HG02943 (cell line): ENCODE measurements at regions not wholly inside any gene's neighbourhood (a gene's known extent, or its start where the extent isn't known, plus 50 kb on each side); places are given as distances from the start of the nearest gene placed in this dataset.
A peak's percentile ranks its signal among the peaks of the same experiment; 100 is the strongest.

ENCODE experiments used
- ATAC-seq: cut with Tn5 transposase; IDR thresholded peaks from one replicate; pipeline ENCODE4 v1.9.1; 2021; ENCODE audit warnings: mild to moderate bottlenecking, low read depth, moderate library complexity; ENCODE audit not compliant: unreplicated experiment

DNA sequence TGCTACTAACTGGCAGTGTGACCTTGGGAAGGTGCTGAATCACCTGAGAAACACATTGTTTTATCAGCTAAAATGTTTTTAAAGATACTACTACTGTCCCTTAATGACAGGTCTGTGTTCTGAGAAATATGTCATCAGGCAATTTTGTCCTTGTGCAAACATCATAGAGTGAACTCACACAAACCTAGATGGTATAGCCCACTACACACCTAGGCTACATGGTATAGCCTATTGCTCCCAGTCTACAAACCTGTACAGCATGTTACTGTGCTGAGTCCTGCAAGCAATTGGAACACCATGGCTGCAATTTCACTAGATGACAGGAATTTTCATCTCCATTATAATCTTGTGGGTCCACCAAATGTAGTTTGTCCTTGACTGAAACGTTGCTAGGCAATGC lies 101.3 kb upstream of the GUCY1A1 start:
- ATAC-seq: no peak

DNA sequence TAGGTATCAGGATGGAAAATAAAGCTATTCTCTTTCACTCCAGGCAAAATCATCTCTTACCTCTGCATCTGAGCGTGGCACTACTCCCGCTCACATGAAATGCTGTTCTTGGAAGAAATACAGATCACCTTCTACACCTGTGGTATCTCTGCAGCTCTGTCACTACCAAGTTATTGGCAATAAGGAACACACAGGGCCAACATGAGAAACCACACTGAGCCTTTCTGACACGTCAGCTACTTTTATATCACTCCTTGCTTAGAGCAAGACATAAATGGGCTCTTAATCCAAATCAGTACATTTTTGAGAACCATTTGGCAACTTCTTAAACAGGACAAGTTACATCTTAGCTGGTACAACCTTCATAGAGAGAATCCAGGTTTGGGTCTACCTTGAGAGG lies 101.8 kb upstream of the GUCY1A1 start:
- no peak for ATAC-seq

DNA sequence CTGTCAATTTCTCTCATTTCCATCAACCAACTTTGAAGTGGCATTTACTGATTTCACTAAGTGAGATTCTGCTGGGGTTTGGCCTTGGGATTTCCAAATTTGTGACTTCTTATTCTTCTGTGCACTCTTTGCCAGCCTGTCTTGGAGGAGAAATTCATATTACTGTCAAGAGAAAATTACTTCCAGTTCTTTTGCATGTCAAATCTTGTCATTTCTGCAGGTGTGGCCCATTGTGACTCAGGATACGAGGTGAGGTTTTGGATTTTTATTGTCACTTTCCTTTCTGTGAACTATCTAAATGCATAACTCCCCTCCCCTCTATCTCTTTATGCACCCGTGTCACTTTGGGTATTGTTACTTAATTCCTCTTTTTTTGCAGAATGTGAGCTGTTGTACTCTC lies 102.6 kb upstream of the GUCY1A1 start:
- ATAC-seq: no peak

GRCh38 chr4:155559915-155560314 lies 106.7 kb upstream of the GUCY1A1 start:
- ATAC-seq: no peak

DNA sequence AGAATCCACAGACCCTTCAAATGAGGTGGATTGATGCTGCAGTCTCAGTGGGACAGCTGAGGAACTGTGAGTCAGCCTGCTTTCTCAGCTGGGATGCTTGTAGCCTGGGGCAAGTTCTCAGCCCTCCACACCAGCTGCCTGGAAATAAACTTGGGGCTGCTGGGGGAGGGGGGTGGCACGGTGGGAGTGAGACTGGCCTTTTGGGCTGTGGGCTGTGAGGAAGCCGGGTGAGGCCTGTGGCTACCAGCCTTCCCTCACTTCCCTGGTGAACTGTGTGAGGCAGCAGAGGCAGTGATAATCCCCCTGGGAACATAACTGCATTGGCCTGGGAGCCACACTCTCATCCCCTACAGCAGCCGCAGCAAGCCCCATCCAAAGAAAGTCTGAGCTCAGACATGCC lies 114.5 kb upstream of the GUCY1A1 start:
- no peak for ATAC-seq

GRCh38 chr4:155548173-155548572 lies 118.5 kb upstream of the GUCY1A1 start:
- ATAC-seq: no peak

DNA sequence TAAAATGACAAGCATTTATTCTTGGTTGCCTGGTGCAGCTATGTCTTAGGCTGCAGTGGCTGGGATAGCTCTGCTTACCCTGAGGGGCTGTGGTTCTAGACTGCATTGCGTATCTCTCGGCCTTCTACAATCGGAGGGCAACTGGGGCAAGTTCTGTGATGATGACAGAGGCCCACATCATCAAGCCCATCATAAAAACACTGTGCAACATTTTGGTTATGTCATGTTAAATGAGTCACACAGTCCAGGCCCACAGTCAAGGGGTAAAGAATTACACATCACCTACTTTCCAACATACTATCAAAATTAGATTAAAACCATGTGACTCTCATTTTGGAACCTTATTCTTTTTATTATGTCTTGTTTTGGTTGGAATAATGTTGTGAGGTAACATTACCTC lies 120.2 kb upstream of the GUCY1A1 start:
- no peak for ATAC-seq

- ATAC-seq: no peak
Measured at GRCh38 chr4:155545456-155545855, 121.2 kb upstream of the GUCY1A1 start.

DNA sequence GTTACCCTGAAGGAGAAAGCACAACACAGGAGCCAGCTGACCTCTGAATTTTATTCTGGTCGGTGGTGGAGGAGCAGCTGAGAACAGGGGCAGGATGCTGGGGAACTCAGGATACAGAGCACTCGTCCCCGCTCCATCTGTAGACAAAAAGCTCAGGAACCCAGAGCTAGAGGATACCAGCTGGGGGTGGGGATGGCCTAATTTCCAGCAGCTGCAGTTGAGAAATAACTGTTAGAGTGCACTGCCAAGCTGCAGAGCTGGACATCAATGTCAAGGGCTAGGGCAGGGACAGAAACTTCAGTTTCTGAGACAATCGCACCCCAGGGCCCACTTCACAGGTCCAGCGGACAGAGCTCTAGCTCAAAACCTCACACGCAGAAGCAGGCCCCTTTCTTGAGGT lies 122.1 kb upstream of the GUCY1A1 start:
- ATAC-seq: no peak

DNA sequence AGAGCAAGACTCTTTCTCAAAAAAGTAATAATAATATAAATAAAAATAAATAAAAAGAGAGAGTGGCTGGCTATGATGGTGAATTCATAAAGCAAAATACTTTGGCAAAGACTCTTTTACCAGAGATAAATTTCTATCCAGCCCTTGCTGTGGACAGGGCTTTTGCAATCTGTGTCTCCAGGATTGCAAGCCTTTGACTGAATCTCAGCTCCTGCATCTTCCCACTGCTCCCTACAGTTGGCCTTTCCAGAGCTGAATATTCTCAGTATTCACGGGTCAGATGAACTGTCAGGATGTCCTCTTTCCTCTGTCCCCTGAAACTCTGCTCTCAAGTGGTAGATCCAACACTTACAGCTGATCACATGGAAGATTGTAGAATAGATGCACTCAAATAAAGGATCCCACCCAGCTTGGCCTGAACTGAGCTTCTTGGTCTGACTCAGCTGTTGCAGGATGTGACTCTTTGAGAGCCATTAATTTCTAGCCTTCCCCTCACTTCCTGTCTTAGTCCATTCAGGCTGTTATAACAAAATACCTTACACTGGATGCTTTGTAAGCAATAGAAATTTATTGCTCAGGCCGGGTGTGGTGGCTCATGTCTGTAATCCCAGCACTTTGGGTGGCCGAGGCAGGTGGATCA lies 123.4 kb upstream of the GUCY1A1 start:
- peak; percentile 71 for ATAC-seq

GRCh38 chr4:155542415-155542814 lies 124.2 kb upstream of the GUCY1A1 start:
- no peak for ATAC-seq

DNA sequence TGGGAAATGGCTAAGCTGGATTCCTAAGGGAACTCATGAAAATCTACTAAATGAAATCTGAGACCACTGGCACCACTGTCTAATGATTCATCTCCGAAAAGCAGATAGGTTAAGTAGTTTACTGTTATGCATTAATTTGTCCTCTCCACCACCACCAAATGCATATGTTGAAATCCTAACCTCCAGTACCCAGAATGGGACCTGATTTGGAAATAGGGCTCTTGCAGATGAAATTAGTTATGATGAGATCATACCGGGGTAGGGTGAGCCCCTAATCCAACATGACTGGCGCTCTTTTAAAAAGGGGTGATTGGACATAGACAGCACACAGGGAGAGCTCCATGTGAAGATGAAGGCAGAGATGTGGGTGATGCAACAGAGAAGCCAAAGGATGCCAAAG lies 124.9 kb upstream of the GUCY1A1 start:
- no peak for ATAC-seq

- ATAC-seq: no peak
Measured at GRCh38 chr4:155540698-155541097, 126.0 kb upstream of the GUCY1A1 start.

DNA sequence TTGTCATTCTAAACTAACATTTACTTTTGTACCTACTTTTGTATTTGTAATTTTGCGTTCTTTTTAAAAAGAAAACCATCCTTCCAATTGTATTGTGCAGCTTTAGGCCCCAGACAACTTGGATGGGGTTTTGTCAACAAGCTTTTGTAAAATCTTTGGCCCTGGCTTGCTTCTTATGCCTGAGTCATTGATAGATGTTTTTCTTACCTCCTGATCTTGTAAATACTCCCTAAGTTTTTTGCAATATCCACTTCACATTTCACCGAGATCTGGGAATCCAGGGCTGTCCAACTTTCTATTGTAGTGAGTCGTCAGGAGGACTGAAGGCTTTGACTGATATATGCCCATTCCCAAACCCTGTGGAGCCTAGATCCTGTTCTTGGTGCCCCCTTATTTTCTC lies 126.9 kb upstream of the GUCY1A1 start:
- no peak for ATAC-seq

DNA sequence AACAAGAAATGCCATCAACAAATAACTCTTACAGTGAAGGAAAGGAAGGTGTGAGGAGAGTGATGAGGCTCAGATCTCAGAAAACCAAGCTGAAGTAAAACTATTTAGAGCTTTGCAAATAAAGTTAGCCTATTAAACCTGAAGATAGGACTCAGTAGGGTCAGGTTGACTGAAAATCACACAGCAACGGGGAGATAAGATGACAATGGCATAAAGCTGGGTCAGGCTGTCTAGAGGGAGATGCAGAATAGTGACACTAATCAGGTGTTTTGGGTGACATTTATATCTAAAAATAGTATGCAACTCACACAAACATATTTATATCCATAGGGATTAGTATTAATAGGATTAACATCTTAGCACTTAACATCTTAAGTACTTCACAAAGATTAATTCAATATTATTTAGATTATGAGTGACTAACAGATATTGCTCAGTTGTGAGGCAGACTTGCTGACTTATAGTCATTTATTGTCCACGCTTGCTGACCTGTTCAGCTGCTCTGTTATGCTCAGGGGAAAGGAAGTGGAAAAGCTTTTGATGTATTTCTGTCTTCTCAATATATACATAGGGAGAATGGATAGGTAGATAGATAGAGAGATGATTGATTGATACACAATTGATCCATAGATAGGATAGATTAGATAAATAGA lies 130.7 kb upstream of the GUCY1A1 start:
- no peak for ATAC-seq

DNA sequence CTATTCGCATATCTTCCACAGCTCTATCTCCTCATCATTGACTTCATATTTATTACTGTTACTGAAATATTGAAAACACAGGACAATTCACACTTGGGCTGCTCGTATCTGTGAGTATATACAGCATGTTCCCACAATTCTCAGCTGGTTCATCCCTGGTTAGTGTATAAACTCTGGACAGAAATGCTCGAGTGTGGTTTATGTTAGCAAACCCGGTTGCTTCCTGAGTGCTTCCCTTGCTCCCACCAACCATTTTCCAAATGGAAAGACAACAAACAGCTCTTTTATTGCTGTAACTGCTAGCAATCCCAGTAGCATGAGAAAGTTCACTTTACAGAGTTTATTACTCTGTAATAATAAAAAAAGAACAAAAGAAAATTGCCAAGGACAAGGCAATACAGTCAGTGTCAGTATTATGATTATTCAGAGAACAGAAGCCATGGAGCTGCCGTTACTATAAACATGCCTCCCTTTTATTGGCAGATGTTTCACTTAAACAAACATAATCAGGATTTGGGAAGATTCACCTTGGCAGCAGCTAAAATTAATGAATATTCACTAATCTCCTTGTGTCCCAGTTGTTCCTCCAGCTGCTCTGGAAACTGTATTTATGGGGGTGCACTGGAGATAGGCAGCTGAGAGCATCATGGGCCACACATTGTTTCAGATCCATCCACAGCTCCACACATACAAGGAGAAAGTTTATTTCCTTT lies 134.1 kb upstream of the GUCY1A1 start:
- ATAC-seq: no peak

GRCh38 chr4:155530857-155531256 lies 135.8 kb upstream of the GUCY1A1 start:
- ATAC-seq: no peak

GRCh38 chr4:155530290-155530689 lies 136.4 kb upstream of the GUCY1A1 start:
- no peak for ATAC-seq

DNA sequence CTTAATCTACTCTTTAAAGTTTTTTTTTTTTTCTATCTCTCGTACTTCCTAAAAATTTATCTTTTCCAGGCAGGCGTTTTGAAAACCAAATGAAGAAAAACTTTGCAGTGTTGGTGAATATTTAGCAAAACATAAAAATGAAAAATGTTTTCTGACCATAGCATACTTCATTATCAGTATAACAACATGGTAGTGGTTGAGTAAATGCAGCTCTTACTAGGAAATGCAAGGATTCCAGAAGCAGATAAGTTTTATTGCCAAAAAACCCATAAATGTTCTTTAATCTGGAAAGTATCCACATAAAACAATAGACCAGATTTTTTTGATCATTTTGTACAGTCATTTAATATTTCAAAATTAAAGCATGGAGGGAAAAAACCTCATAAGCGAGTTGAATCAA lies 136.9 kb upstream of the GUCY1A1 start:
- ATAC-seq: no peak

DNA sequence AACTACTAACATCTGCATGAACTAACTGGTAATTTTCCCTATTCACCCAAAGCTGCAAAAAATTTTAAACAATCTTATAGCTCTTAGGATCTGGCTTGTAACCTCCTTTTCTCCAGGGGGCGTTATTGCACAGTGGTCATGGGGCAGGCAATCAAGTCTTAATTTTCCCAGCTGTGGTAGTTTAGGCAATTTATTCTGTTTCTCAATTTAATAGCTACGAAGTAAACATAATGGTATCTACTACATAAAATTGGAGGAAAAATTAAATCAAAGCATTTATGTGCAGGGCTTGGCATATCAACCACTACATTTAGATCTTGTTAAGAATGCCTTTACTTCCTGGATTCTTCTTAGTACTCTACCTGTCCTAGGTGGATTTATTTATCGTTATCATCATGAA lies 137.4 kb upstream of the GUCY1A1 start:
- ATAC-seq: no peak

GRCh38 chr4:155526452-155527169 lies 140.0 kb upstream of the GUCY1A1 start:
- no peak for ATAC-seq
